ENCODE measurements at regions not wholly inside any gene's neighbourhood (a gene's known extent, or its start where the extent isn't known, plus 50 kb on each side); places are given as distances from the start of the nearest gene placed in this dataset.

- ChIA-PET POLR2A (no interaction called here), CTCF (no interaction called here)
- no peaks in the 10 kb centered on the region for H3K36me3 Mint-ChIP-seq (ENCODE audit: low read depth)
- Histone ChIP-seq H3K36me3 (ENCODE audit: insufficient read depth, low read length) (no peaks in the 10 kb centered on the region), H3K4me3 (ENCODE audit: low read length) (no peak overlapping the region), H3K27me3 (ENCODE audit: control insufficient read depth in 1 of 2, insufficient read depth in 2 of 2, low read length in 2 of 2) (no peaks in the 10 kb centered on the region), H3K9me3 (ENCODE audit: control insufficient read depth in 1 of 2, insufficient read depth in 1 of 2, low read length in 2 of 2) (peaks cover 0 to 9% of the 10 kb centered on the region in 2 experiments), H3K27ac (ENCODE audit: low read depth in 1 of 2, low read length in 2 of 2) (no peak overlapping the region), H3K4me1 (ENCODE audit: insufficient read depth, low read length) (no peaks in the 10 kb centered on the region)
- DNase-seq, result no peak
- no peaks in the 10 kb centered on the region for H3K4me1 Mint-ChIP-seq (ENCODE audit: low read depth)
- no peak for TF ChIP-seq CTCF (IDR thresholded peaks at IDR 0.05)
- no peak for ATAC-seq (ENCODE audit: poor library complexity)
- no peak overlapping the region for H3K4me3 Mint-ChIP-seq
- peaks cover 4% of the 10 kb centered on the region for H3K9me3 Mint-ChIP-seq
- H3K27me3 Mint-ChIP-seq, result no peaks in the 10 kb centered on the region
- no peak overlapping the region for H3K27ac Mint-ChIP-seq
- intact Hi-C loops (cut with DNase I, micrococcal nuclease), result no loop called here
These were observed 1126.5 kb downstream of the NSUN3 start for GRCh38 chr3:95189348-95189747.

GRCh38 chr3:95197661-95198060 is 1134.8 kb downstream of the NSUN3 start:
- no peak overlapping the region for H3K4me3 Mint-ChIP-seq
- intact Hi-C loops (cut with DNase I, micrococcal nuclease), result loop anchor here in 1 of 2 experiments (5.0 kb wide), 1 partner anchor 1165 kb away; no protein-coding TSS in a partner anchor
- H3K4me1 Mint-ChIP-seq (ENCODE audit: low read depth), result no peaks in the 10 kb centered on the region
- Histone ChIP-seq H3K9me3 (ENCODE audit: control insufficient read depth in 1 of 2, insufficient read depth in 1 of 2, low read length in 2 of 2) (no peaks in the 10 kb centered on the region), H3K4me1 (ENCODE audit: insufficient read depth, low read length) (no peaks in the 10 kb centered on the region), H3K27ac (ENCODE audit: low read depth in 1 of 2, low read length in 2 of 2) (no peak overlapping the region), H3K4me3 (ENCODE audit: low read length) (no peak overlapping the region), H3K27me3 (ENCODE audit: control insufficient read depth in 1 of 2, insufficient read depth in 2 of 2, low read length in 2 of 2) (no peaks in the 10 kb centered on the region), H3K36me3 (ENCODE audit: insufficient read depth, low read length) (no peaks in the 10 kb centered on the region)
- H3K9me3 Mint-ChIP-seq, result peaks cover 3% of the 10 kb centered on the region
- no peak overlapping the region for H3K27ac Mint-ChIP-seq
- CTCF ChIA-PET, result interaction anchor here (0.6 kb wide), 1 partner anchor 941 kb away, joined by 4 read pairs; no protein-coding TSS in a partner anchor
- POLR2A ChIA-PET, result no interaction called here
- DNase-seq (no peak), ATAC-seq (ENCODE audit: poor library complexity) (no peak)
- no peaks in the 10 kb centered on the region for H3K27me3 Mint-ChIP-seq
- TF ChIP-seq CTCF (IDR thresholded peaks at IDR 0.05), result no peak
- H3K36me3 Mint-ChIP-seq (ENCODE audit: low read depth), result no peaks in the 10 kb centered on the region

- no peaks in the 10 kb centered on the region for H3K27me3 ChIP-seq (ENCODE audit: control insufficient read depth in 1 of 2, insufficient read depth in 2 of 2, low read length in 2 of 2)
- no peaks in the 10 kb centered on the region for H3K36me3 ChIP-seq (ENCODE audit: insufficient read depth, low read length)
- Mint-ChIP-seq H3K4me3 (no peak overlapping the region), H3K36me3 (ENCODE audit: low read depth) (no peaks in the 10 kb centered on the region), H3K27ac (no peak overlapping the region), H3K27me3 (no peaks in the 10 kb centered on the region), H3K4me1 (ENCODE audit: low read depth) (no peaks in the 10 kb centered on the region), H3K9me3 (peaks cover 7% of the 10 kb centered on the region)
- no peaks in the 10 kb centered on the region for H3K4me1 ChIP-seq (ENCODE audit: insufficient read depth, low read length)
- ATAC-seq (ENCODE audit: poor library complexity) (no peak), DNase-seq (no peak)
- no peak for TF ChIP-seq CTCF (IDR thresholded peaks at IDR 0.05)
- ChIA-PET POLR2A (no interaction called here), CTCF (no interaction called here)
- no peak overlapping the region for H3K27ac ChIP-seq (ENCODE audit: low read depth in 1 of 2, low read length in 2 of 2)
- no peak overlapping the region for H3K4me3 ChIP-seq (ENCODE audit: low read length)
- intact Hi-C loops (cut with DNase I, micrococcal nuclease), result no loop called here
- H3K9me3 ChIP-seq (ENCODE audit: control insufficient read depth in 1 of 2, insufficient read depth in 1 of 2, low read length in 2 of 2), result peaks cover 0 to 10% of the 10 kb centered on the region in 2 experiments
These were observed 1137.5 kb downstream of the NSUN3 start for GRCh38 chr3:95200384-95200783.
